KMS-11 (cell line): ENCODE measurements at regions not wholly inside any gene's neighbourhood (a gene's known extent, or its start where the extent isn't known, plus 50 kb on each side); places are given as distances from the start of the nearest gene placed in this dataset.

Source experiments
- H2AFZ ChIP-seq: fragments of 200-600 bp; sonication (generic); 2 replicates; pipeline ENCODE4 v1.6.1; 2016; ENCODE audit warnings: antibody characterized with exemption, mixed run types, low read depth
- H3K27ac ChIP-seq: fragments of 200-600 bp; sonication (generic); 2 replicates; pipeline ENCODE4 v1.6.1; 2016; ENCODE audit warnings: mild to moderate bottlenecking, mixed run types
- H3K27me3 ChIP-seq: fragments of 200-600 bp; sonication (generic); 2 replicates; pipeline ENCODE4 v1.6.1; 2017; ENCODE audit warnings: mild to moderate bottlenecking, low read depth, mixed run types, moderate library complexity; ENCODE audit not compliant: insufficient read depth
- H3K36me3 ChIP-seq: fragments of 200-600 bp; sonication (generic); 2 replicates; pipeline ENCODE4 v1.6.1; 2017; ENCODE audit warnings: mild to moderate bottlenecking, mixed run types; ENCODE audit not compliant: insufficient read depth
- H3K4me1 ChIP-seq: fragments of 200-600 bp; sonication (generic); 2 replicates; pipeline ENCODE4 v1.6.1; 2016; ENCODE audit warnings: mild to moderate bottlenecking, low read depth, mixed run types; ENCODE audit not compliant: poor library complexity, severe bottlenecking
- H3K4me2 ChIP-seq: fragments of 200-600 bp; sonication (generic); 2 replicates; pipeline ENCODE4 v1.7.0; 2016; ENCODE audit warnings: mild to moderate bottlenecking, mixed run types
- H3K4me3 ChIP-seq: fragments of 200-600 bp; sonication (generic); IDR thresholded peaks from 2 replicates; pipeline ENCODE4 v1.6.1; 2017; ENCODE audit warnings: low read depth, low read length, mixed read lengths; ENCODE audit not compliant: insufficient read depth
- H3K79me2 ChIP-seq: fragments of 200-600 bp; sonication (generic); 2 replicates; pipeline ENCODE4 v1.6.1; 2016; ENCODE audit warnings: low read depth, mixed run types; ENCODE audit not compliant: insufficient read depth
- H3K9ac ChIP-seq: fragments of 200-600 bp; sonication (generic); 2 replicates; pipeline ENCODE4 v1.6.1; 2016; ENCODE audit warnings: mild to moderate bottlenecking, mixed run types
- H4K20me1 ChIP-seq: fragments of 200-600 bp; sonication (generic); 2 replicates; pipeline ENCODE4 v1.6.1; 2016; ENCODE audit warnings: mild to moderate bottlenecking, mixed run types; ENCODE audit not compliant: insufficient read depth
- TF ChIP-seq, protein P1 (sequence below): fragments of 200-600 bp; sonication (generic); conservative IDR thresholded peaks from 2 replicates; pipeline ENCODE4 v1.6.1; 2017; ENCODE audit warnings: low read depth, mild to moderate bottlenecking, antibody characterized with exemption, low read length, moderate library complexity, mixed read lengths

DNA sequence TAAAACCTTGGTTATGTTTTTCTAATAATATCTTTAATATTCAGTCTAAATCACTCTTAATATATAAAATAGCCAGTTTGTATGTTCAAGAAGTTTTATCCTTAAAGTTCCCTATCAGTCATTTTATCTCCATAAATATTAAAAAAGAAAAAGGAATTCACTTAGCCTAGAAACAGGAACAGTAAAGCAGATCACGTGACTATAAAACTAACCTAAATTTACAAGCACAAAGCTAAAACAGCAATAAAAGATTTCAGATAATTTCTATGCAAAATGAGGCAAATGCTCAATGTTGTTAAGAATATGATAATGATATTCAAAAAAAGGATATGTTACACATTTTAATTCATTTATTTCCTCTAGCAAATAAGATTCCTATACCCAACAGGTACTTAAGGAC lies 57.1 kb upstream of the TNIP3 start:
- no peak overlapping the region for H3K4me3 ChIP-seq
- H3K36me3 ChIP-seq: no peaks in the 10 kb centered on the region
- no peaks in the 10 kb centered on the region for H3K79me2 ChIP-seq
- no peak overlapping the region for H3K27ac ChIP-seq
- peaks cover 15% of the 10 kb centered on the region for H3K4me1 ChIP-seq
- H3K9ac ChIP-seq: no peak overlapping the region
- no peak overlapping the region for H3K4me2 ChIP-seq
- no peaks in the 10 kb centered on the region for H3K27me3 ChIP-seq
- no peaks in the 10 kb centered on the region for H4K20me1 ChIP-seq
- H2AFZ ChIP-seq: no peak overlapping the region
- TF ChIP-seq, protein P1, sequence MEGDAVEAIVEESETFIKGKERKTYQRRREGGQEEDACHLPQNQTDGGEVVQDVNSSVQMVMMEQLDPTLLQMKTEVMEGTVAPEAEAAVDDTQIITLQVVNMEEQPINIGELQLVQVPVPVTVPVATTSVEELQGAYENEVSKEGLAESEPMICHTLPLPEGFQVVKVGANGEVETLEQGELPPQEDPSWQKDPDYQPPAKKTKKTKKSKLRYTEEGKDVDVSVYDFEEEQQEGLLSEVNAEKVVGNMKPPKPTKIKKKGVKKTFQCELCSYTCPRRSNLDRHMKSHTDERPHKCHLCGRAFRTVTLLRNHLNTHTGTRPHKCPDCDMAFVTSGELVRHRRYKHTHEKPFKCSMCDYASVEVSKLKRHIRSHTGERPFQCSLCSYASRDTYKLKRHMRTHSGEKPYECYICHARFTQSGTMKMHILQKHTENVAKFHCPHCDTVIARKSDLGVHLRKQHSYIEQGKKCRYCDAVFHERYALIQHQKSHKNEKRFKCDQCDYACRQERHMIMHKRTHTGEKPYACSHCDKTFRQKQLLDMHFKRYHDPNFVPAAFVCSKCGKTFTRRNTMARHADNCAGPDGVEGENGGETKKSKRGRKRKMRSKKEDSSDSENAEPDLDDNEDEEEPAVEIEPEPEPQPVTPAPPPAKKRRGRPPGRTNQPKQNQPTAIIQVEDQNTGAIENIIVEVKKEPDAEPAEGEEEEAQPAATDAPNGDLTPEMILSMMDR: no peak

DNA sequence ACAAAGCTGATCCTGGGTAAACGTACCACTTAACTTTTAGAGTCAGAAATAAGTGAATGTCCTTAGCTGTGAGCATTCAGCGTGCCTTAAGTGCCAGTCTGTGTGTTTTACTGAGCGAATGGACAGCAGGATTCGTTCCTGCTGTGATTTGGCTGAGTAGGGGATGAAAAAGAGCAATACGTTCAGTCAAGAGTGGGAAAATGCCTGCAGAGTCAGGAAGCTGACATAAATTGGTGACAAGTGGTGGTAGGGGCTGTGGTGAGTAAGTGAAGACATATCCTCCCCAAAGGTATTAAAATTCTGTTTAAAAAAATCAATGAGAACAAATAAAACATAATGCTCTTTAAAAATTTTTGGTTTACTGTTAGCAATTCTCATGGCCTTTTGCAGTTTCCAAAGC lies 56.6 kb upstream of the TNIP3 start:
- TF ChIP-seq, protein P1: no peak
- H3K79me2 ChIP-seq: no peaks in the 10 kb centered on the region
- H3K27me3 ChIP-seq: no peaks in the 10 kb centered on the region
- no peak overlapping the region for H3K27ac ChIP-seq
- H3K4me2 ChIP-seq: no peak overlapping the region
- peaks cover 20% of the 10 kb centered on the region for H3K4me1 ChIP-seq
- no peak overlapping the region for H2AFZ ChIP-seq
- no peaks in the 10 kb centered on the region for H4K20me1 ChIP-seq
- H3K9ac ChIP-seq: no peak overlapping the region
- H3K4me3 ChIP-seq: no peak overlapping the region
- H3K36me3 ChIP-seq: no peaks in the 10 kb centered on the region

DNA sequence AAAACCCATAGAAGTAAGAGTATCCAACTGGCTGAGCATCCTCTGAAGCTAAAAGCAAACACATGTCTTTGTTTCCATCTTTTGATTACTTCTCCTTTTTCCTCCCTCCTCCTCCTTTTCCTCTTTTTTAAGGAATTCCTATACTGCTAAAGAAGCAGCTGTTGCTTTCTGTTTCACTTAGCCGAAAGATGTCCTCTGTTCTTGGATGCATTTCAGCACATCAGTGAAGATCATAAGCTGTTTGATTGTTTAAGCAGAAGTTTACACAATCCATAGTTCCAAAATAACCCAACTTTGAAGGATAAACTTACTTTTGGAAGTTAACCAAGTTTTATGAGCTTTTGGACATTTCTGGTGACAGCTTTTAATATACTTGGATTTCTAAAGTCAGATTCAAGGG lies 55.1 kb upstream of the TNIP3 start:
- Histone ChIP-seq H3K4me3 (no peak overlapping the region), H3K36me3 (no peaks in the 10 kb centered on the region), H3K9ac (no peak overlapping the region), H3K4me2 (no peak overlapping the region), H4K20me1 (no peaks in the 10 kb centered on the region), H3K4me1 (peaks cover 31% of the 10 kb centered on the region), H2AFZ (no peak overlapping the region), H3K27me3 (no peaks in the 10 kb centered on the region), H3K79me2 (no peaks in the 10 kb centered on the region), H3K27ac (no peak overlapping the region)
- TF ChIP-seq, protein P1: no peak

DNA sequence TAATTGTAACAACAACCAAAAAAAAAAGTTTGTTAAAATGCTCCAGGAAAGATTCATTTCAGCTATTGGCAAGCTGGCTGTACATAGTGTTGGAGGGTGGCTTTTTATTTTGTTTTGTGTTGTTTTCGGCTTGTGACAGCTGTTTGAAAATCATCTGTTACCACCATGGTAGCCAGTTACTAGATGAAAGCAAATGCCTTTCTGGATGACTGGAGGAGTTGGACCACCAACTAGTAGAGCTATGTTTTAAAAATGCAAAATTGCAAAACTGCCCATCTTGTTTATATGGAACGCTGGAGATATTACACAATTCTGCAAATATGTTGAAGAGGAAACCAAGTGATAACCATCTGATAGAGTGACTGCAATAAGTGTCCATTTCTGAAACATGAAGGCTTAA lies 53.2 kb upstream of the TNIP3 start:
- Histone ChIP-seq H3K4me2 (peak overlapping the region; percentile 58; the same call in 1 of the 2 replicates), H3K36me3 (no peaks in the 10 kb centered on the region), H3K9ac (no peak overlapping the region), H3K27ac (no peak overlapping the region), H3K79me2 (no peaks in the 10 kb centered on the region), H3K4me1 (peaks cover 31% of the 10 kb centered on the region), H3K4me3 (no peak overlapping the region), H2AFZ (no peak overlapping the region), H4K20me1 (no peaks in the 10 kb centered on the region), H3K27me3 (no peaks in the 10 kb centered on the region)
- TF ChIP-seq, protein P1: no peak
